Lower leg skin (tissue), 4 donors: ENCODE measurements at regions not wholly inside any gene's neighbourhood (a gene's known extent, or its start where the extent isn't known, plus 50 kb on each side); places are given as distances from the start of the nearest gene placed in this dataset.

ENCODE experiments used
- DNase-seq, 2 donors: peaks; one replicate each; pipeline ENCODE4 v3.0.0-alpha.2; 2019; ENCODE audit warnings: low spot score in 2 of 2
- H3K4me3 ChIP-seq: fragments of 200-600 bp; sonication (generic); 2 replicates; pipeline ENCODE4 v1.5.1; 2017; ENCODE audit warnings: mild to moderate bottlenecking, low read depth; ENCODE audit not compliant: poor library complexity, severe bottlenecking
- POLR2A ChIP-seq, 2 donors: fragments of 450-650 bp; IDR thresholded peaks; one replicate each; pipeline ENCODE4 v1.6.1; 2016 to 2017; ENCODE audit warnings: antibody characterized with exemption in 2 of 2, mild to moderate bottlenecking in 1 of 2, moderate library complexity in 1 of 2
- WGBS, 2 donors: methylation state at CpG; one replicate each; pipeline ENCODE4 v1.1.5; 2018; 5-methylcytosine and 5-hydroxymethylcytosine counted together
- intact Hi-C: fragments of 100-400 bp; cut with DNase I; formaldehyde crosslinking; loops from one replicate; pipeline ENCODE4 v1.15.0; 2023; ENCODE audit warnings: low total_unique reads
- TF ChIP-seq, protein P1 (sequence below), 3 donors: fragments of 450-650 bp; IDR thresholded peaks; one replicate each; pipeline ENCODE4 v1.5.1; 2016; ENCODE audit warnings: antibody characterized with exemption in 3 of 3, mild to moderate bottlenecking in 3 of 3, moderate library complexity in 2 of 3

DNA sequence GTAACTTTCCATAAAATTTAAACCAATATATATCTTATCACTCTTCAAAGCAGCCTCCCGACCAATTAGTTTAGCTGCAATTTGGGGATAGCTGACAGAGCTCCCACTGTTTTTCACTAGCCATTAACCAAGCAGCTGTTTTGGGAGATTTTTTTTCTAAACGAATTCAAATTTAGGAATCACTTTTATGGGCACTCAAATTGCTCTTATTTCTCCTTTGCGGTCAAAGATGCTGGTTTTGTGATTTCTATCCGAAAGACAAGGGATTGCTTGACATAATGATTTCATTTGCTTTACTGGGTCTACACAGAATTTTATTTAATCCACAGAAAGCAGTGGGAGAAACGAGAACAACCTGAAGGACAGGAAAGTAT is 505.7 kb upstream of the IL12A start:
- no peak overlapping the region for H3K4me3 ChIP-seq
- 53% methylated on average over 5 of the region's 5 CpGs for WGBS, 2 donors
- intact Hi-C loops: no loop called here
- no peak for TF ChIP-seq POLR2A (IDR thresholded peaks at IDR 0.05)
- TF ChIP-seq, protein P1, sequence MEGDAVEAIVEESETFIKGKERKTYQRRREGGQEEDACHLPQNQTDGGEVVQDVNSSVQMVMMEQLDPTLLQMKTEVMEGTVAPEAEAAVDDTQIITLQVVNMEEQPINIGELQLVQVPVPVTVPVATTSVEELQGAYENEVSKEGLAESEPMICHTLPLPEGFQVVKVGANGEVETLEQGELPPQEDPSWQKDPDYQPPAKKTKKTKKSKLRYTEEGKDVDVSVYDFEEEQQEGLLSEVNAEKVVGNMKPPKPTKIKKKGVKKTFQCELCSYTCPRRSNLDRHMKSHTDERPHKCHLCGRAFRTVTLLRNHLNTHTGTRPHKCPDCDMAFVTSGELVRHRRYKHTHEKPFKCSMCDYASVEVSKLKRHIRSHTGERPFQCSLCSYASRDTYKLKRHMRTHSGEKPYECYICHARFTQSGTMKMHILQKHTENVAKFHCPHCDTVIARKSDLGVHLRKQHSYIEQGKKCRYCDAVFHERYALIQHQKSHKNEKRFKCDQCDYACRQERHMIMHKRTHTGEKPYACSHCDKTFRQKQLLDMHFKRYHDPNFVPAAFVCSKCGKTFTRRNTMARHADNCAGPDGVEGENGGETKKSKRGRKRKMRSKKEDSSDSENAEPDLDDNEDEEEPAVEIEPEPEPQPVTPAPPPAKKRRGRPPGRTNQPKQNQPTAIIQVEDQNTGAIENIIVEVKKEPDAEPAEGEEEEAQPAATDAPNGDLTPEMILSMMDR (IDR thresholded peaks at IDR 0.05): no peak
- no peak for DNase-seq

DNA sequence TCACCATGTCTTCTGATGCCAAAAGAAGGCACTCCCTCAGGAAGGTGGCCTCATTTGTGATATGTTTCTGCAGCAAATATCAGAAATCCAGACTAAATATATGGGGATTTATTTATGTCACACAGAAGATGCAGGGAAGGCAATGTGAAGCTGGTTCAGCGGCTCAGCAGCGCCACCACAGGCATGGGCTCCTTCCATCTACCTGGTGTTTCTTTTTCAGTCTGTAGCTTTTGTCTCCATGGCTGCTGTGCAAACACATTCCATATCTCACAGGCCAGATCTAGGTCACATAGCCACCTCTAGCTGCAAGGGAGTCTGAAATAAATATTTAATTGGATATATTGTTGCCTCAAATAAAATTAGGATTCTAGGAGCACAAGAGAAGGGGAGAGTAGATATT is 502.1 kb upstream of the IL12A start:
- 81 to 87% methylated on average over 2 of the region's 2 CpGs for WGBS, 2 donors
- no peak for TF ChIP-seq POLR2A (IDR thresholded peaks at IDR 0.05)
- intact Hi-C loops: no loop called here
- H3K4me3 ChIP-seq: no peak overlapping the region
- DNase-seq: no peak

DNA sequence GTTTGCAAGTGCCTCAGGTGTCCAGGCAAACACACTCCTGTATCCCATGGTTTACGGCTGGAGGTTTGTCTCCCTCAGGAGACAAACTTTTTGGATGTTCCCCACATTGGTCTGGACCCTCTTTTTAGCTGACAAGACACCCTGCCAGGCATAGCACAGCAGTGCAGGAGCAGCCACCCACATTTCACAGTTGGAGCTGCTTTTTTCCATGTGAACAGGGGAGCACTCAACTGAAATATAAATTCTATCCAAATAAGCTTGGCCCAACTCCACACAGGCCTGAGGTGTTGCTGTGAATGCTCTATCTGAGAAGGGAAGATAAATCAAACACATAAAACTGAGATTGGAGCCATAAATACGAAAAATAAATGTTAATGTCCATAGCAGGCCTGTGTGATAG is 501.3 kb upstream of the IL12A start:
- 26 to 57% methylated on average over 2 of the region's 2 CpGs for WGBS, 2 donors
- intact Hi-C loops: no loop called here
- no peak for DNase-seq
- TF ChIP-seq, protein P1 (IDR thresholded peaks at IDR 0.05): no peak
- no peak for TF ChIP-seq POLR2A (IDR thresholded peaks at IDR 0.05)
- no peak overlapping the region for H3K4me3 ChIP-seq

DNA sequence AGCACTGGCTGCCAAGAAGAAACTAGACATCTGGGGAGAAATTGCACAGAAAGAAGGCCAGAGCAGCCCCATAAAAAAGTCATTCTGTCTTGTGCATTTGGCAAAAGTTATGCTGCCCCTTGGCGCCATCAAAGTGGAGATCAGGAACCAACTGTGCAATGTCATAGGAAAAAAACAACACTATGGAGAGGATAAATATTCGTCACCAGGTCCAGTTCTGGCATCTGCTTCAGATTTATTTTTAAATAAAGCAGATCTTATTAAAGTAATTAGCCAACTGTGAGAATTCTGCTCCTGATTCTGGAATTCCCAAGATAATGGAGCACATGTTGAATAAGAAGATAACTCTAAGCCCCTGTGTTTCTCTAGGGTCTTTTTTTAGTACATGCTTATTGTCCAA is 500.0 kb upstream of the IL12A start:
- no peak for DNase-seq
- WGBS, 2 donors: 51 to 58% methylated on average over 2 of the region's 2 CpGs
- TF ChIP-seq POLR2A (IDR thresholded peaks at IDR 0.05): no peak
- TF ChIP-seq, protein P1 (IDR thresholded peaks at IDR 0.05): no peak
- no peak overlapping the region for H3K4me3 ChIP-seq
- intact Hi-C loops: no loop called here

DNA sequence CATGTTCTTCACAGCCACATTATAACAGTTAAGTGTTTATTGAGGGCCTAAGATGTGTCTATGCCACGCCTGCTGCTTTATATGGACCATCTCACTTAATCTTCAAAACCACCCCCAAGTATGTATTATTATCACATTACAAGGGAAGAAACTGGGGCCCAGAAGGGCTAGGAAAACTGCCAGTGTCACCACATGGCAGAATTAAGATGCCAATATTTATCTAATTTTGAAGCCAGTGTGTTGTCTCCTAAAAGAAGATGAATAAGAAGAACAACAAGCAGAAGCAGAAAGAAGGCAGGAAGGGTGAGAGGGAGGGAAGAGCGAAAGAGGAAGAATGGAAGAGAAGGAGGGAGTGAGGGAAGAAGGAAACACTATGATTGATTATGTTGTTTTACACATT is 491.3 kb upstream of the IL12A start:
- no peak for DNase-seq
- 5 to 56% methylated on average over 2 of the region's 2 CpGs for WGBS, 2 donors
- intact Hi-C loops: no loop called here
- TF ChIP-seq, protein P1 (IDR thresholded peaks at IDR 0.05): no peak
- no peak for TF ChIP-seq POLR2A (IDR thresholded peaks at IDR 0.05)
- H3K4me3 ChIP-seq: no peak overlapping the region

DNA sequence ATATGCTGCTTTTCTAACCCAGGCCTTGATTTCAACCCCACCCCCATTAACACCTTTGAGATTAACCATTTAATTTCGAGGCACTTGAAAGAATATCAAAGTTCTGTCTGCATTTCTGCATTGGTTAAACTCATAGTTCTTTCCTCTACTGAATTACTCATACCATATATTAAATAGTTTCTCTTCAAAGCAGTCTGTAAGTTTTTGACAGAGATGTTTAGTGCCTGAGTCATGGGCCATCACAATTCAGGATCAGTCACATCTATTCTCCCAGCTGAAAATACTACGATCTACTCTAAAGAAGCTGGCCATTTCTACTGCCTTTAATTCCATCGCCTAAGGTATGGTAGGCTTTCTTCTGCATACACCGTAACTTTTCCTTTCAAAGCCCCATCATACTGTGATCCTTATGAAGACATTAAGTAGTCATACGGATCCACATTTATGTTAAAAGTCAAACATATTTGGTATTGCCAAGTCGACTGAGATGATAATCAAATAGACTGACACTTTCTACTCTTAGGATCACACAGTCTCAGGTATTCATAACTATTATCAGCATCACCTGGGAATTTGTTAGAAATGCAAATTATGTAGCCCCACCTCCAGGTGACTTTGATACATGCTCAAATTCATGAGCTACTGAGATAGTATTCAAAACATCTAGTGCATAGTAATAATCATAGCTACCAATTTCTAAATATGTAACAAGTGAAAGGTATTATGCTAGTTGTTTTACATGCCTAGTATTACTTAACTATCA is 489.4 kb upstream of the IL12A start:
- H3K4me3 ChIP-seq: no peak overlapping the region
- no peak for DNase-seq
- 50 to 51% methylated on average over 6 of the region's 6 CpGs for WGBS, 2 donors
- intact Hi-C loops: no loop called here
- TF ChIP-seq POLR2A (IDR thresholded peaks at IDR 0.05): no peak
- TF ChIP-seq, protein P1 (IDR thresholded peaks at IDR 0.05): no peak
